Coronary artery (tissue), 2 donors: ENCODE measurements at regions not wholly inside any gene's neighbourhood (a gene's known extent, or its start where the extent isn't known, plus 50 kb on each side); places are given as distances from the start of the nearest gene placed in this dataset.
"Not testable (repeated sequence)": the region's sequence is repeated elsewhere in the genome, so short reads cannot be mapped to it uniquely, and the experiment has no call there.

Source experiments
- DNase-seq: peaks from one replicate; pipeline ENCODE4 v3.0.0-alpha.2; 2017; ENCODE audit warnings: low spot score
- H3K27ac ChIP-seq, 2 donors: fragments of 200-600 bp; sonication (generic); one replicate each; pipeline ENCODE4 v1.5.1; 2016 to 2019
- H3K4me3 ChIP-seq: fragments of 200-600 bp; sonication (generic); 2 replicates; pipeline ENCODE4 v1.5.1; 2016; ENCODE audit warnings: mild to moderate bottlenecking, moderate library complexity
- TF ChIP-seq, protein P1 (sequence below): fragments of 200-600 bp; sonication (generic); IDR thresholded peaks from one replicate; pipeline ENCODE4 v1.5.1; 2019; ENCODE audit warnings: antibody characterized with exemption

DNA sequence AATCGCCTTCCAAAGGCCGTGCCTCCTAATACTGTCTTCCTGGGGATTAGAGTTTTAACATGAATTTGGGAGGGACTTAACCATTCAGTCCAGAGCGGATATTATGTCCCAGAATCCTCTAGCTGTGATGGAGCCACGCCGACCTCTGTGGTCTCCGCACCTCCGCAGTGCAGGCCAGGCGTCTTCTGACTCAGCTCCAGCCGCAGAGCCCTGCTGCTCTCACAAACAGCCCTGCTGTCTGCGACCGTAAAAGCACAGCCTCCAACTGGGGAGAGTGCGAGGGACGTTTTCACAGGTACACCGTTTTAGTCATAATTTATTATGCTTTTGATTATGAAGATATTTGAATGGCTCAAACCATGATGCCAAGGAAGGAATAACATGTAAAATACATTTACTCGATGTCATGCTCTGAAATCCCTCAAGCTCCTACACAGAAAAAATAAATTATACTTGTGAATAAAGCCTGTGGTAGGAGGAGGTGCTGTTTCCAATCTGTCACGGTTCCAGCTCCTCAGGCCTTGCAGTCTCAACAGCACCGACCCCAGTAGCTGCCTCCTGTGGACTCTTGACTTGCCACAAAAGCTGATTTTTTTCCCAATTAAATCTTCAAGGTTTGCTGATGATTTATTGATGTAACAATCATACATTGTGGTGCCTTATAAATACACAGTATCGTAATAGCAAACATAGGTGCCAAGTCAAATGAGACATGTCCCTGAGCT is 353.6 kb upstream of the FRG1 start:
- H3K4me3 ChIP-seq, H3K27ac ChIP-seq, DNase-seq: not testable (repeated sequence)

GRCh38 chr4:189589201-189589600 is 351.5 kb upstream of the FRG1 start:
- H3K4me3 ChIP-seq, DNase-seq, H3K27ac ChIP-seq: not testable (repeated sequence)

- TF ChIP-seq, protein P1, sequence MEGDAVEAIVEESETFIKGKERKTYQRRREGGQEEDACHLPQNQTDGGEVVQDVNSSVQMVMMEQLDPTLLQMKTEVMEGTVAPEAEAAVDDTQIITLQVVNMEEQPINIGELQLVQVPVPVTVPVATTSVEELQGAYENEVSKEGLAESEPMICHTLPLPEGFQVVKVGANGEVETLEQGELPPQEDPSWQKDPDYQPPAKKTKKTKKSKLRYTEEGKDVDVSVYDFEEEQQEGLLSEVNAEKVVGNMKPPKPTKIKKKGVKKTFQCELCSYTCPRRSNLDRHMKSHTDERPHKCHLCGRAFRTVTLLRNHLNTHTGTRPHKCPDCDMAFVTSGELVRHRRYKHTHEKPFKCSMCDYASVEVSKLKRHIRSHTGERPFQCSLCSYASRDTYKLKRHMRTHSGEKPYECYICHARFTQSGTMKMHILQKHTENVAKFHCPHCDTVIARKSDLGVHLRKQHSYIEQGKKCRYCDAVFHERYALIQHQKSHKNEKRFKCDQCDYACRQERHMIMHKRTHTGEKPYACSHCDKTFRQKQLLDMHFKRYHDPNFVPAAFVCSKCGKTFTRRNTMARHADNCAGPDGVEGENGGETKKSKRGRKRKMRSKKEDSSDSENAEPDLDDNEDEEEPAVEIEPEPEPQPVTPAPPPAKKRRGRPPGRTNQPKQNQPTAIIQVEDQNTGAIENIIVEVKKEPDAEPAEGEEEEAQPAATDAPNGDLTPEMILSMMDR, result no peak
- no peak for DNase-seq
- H3K27ac ChIP-seq, result no peak overlapping the region
- H3K4me3 ChIP-seq, result no peak overlapping the region
These were observed 347.8 kb upstream of the FRG1 start for GRCh38 chr4:189592890-189593289.

GRCh38 chr4:189597341-189597740 is 343.3 kb upstream of the FRG1 start:
- no peak overlapping the region for H3K4me3 ChIP-seq
- no peak overlapping the region for H3K27ac ChIP-seq
- DNase-seq, result no peak
- TF ChIP-seq, protein P1, result no peak

DNA sequence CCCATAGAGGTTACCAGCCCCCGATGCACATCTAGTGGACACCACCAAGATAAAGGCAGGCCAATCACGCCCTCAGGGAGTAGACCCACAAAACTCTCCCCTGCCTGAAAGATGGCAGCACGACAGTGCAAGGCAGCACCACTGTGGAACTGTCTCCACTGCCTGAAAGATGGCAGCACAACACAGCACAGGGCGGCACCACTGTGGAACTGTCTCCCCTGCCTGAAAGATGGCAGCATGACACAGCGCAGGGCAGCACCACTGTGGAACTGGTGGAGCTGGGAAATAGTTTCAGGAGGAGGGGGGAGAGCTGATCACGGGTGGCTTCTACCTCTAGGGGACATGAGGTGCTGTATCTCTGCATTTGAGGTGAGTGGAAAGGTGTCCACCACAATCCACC is 340.4 kb upstream of the FRG1 start:
- TF ChIP-seq, protein P1, result no peak
- DNase-seq, result no peak
- H3K27ac ChIP-seq, result no peak overlapping the region
- no peak overlapping the region for H3K4me3 ChIP-seq

- H3K27ac ChIP-seq, result no peak overlapping the region
- TF ChIP-seq, protein P1, result no peak
- no peak overlapping the region for H3K4me3 ChIP-seq
- no peak for DNase-seq
These were observed 339.8 kb upstream of the FRG1 start for GRCh38 chr4:189600718-189601435.

DNA sequence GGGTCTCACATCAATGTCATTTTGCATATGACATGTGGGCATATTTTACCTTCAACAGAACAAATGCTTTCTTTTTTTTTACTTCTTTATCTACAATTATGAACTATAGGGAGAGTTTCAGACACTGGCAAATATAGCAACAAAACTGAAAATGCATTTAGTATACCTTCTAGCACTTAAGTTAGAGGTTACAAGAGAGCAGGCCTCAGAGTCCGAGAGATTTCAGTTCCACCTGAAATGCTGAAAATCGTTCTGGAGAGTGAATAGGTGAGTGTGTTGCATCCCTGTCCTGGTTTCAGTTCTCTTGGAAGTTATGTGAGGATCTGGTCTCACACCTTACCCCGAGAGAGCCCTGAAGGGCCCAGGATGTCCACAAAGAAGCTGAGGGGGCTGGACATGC is 337.8 kb upstream of the FRG1 start:
- H3K4me3 ChIP-seq, result not testable (repeated sequence)

GRCh38 chr4:189610571-189610970 is 330.1 kb upstream of the FRG1 start:
- not testable (repeated sequence) for DNase-seq, H3K4me3 ChIP-seq, H3K27ac ChIP-seq

More for the DNA sequence above, 337.8 kb upstream of the FRG1 start:
- H3K27ac ChIP-seq, DNase-seq: not testable (repeated sequence)

- TF ChIP-seq, protein P1, result no peak
- DNase-seq, result no peak
These were observed 327.5 kb upstream of the FRG1 start for GRCh38 chr4:189613207-189613606.

More at GRCh38 chr4:189613207-189613606, 327.5 kb upstream of the FRG1 start:
- H3K4me3 ChIP-seq, result no peak overlapping the region
- no peak overlapping the region for H3K27ac ChIP-seq
